Kidney (tissue), 13 donors: ENCODE measurements at regions not wholly inside any gene's neighbourhood (a gene's known extent, or its start where the extent isn't known, plus 50 kb on each side); places are given as distances from the start of the nearest gene placed in this dataset.

Source experiments
- DNase-seq, 5 donors: peaks; one replicate each; pipeline ENCODE4 v3.0.0-alpha.2; 2013 to 2020
- FAIRE-seq: peaks from 2 replicates; lab custom pipeline; 2012; peaks lifted over from hg19 to GRCh38; lab: Jason Lieb, UNC
- H3K27ac ChIP-seq, 2 donors: one replicate each; pipeline ENCODE4 v1.7.0; 2013; ENCODE audit warnings: low read depth in 2 of 2, low read length in 2 of 2, inconsistent platforms in 1 of 2
- H3K27me3 ChIP-seq: one replicate; pipeline ENCODE4 v1.7.1; 2013; ENCODE audit warnings: low read length, inconsistent platforms; ENCODE audit not compliant: control insufficient read depth, insufficient read depth
- H3K36me3 ChIP-seq, 3 donors: one replicate each; pipeline versions ENCODE4 v1.7.0 to v1.7.1; 2013; ENCODE audit warnings: low read length in 3 of 3, control low read depth in 1 of 3, inconsistent platforms in 1 of 3; ENCODE audit not compliant: insufficient read depth in 3 of 3, control insufficient read depth in 2 of 3
- H3K4me1 ChIP-seq, 3 donors: one replicate each; pipeline versions ENCODE4 v1.7.0 to v1.7.1; 2013; ENCODE audit warnings: low read length in 3 of 3, inconsistent platforms in 1 of 3, low read depth in 1 of 3; ENCODE audit not compliant: control insufficient read depth in 2 of 3, insufficient read depth in 2 of 3
- H3K4me3 ChIP-seq, 3 donors: one replicate each; pipeline versions ENCODE4 v1.7.0 to v1.8.1; 2013; ENCODE audit warnings: low read length in 3 of 3, control low read depth in 1 of 3, inconsistent platforms in 1 of 3
- H3K9ac ChIP-seq, 3 donors: one replicate each; pipeline versions ENCODE4 v1.7.0 to v1.7.1; 2013; ENCODE audit warnings: low read length in 3 of 3, control low read depth in 1 of 3, inconsistent platforms in 1 of 3
- H3K9me3 ChIP-seq, 3 donors: one replicate each; pipeline versions ENCODE4 v1.7.0 to v1.7.1; 2013; ENCODE audit warnings: low read length in 3 of 3, control low read depth in 1 of 3, inconsistent platforms in 1 of 3; ENCODE audit not compliant: control insufficient read depth in 2 of 3, insufficient read depth in 1 of 3
- CTCF ChIP-seq: IDR thresholded peaks from 3 replicates; pipeline ENCODE4 v1.5.1; 2012; ENCODE audit warnings: mild to moderate bottlenecking, moderate library complexity, borderline replicate concordance; ENCODE audit not compliant: insufficient read depth; ENCODE audit errors: extremely low read depth
- intact Hi-C: fragments of 100-400 bp; cut with DNase I; formaldehyde crosslinking; loops from one replicate; pipeline ENCODE4 v1.11.1; 2022
- donor health status: control.
- donor health status: control.
- donor health status: control.
- donor health status: control.
- donor health status: control.
- donor health status: DM: yes; HTN: yes; CAD: no.
- donor health status: Normal renal cell carcinoma (clear cell type).

- Histone ChIP-seq H3K9me3 (no peaks in the 10 kb centered on the region), H3K4me3 (no peak overlapping the region), H3K27ac (no peak overlapping the region), H3K27me3 (no peaks in the 10 kb centered on the region), H3K9ac (no peak overlapping the region), H3K4me1 (no peaks in the 10 kb centered on the region), H3K36me3 (no peaks in the 10 kb centered on the region)
- DNase-seq (no peak), FAIRE-seq (no peak)
- TF ChIP-seq CTCF = no peak
- intact Hi-C loops = no loop called here
Observed at GRCh38 chr6:164325168-164325567, 910.6 kb downstream of the QKI start.

GRCh38 chr6:164322533-164322932, 908.0 kb downstream of the QKI start:
- intact Hi-C loops = no loop called here
- FAIRE-seq = no peak
- H3K9me3 ChIP-seq = no peaks in the 10 kb centered on the region

GRCh38 chr6:164321297-164321696, 906.8 kb downstream of the QKI start:
- DNase-seq (peak in 2 of 5 donors; percentile 44 to 66), FAIRE-seq (no peak)
- intact Hi-C loops = no loop called here

More at GRCh38 chr6:164322533-164322932, 908.0 kb downstream of the QKI start:
- H3K27ac ChIP-seq = no peak overlapping the region
- H3K4me1 ChIP-seq = no peaks in the 10 kb centered on the region
- H3K4me3 ChIP-seq = no peak overlapping the region
- H3K36me3 ChIP-seq = no peaks in the 10 kb centered on the region
- no peak for TF ChIP-seq CTCF
- DNase-seq = no peak
- no peaks in the 10 kb centered on the region for H3K27me3 ChIP-seq
- H3K9ac ChIP-seq = no peak overlapping the region

More at GRCh38 chr6:164321297-164321696, 906.8 kb downstream of the QKI start:
- no peaks in the 10 kb centered on the region for H3K4me1 ChIP-seq
- H3K36me3 ChIP-seq = no peaks in the 10 kb centered on the region
- H3K9ac ChIP-seq = no peak overlapping the region
- H3K27ac ChIP-seq = no peak overlapping the region
- no peak overlapping the region for H3K4me3 ChIP-seq
- H3K9me3 ChIP-seq = no peaks in the 10 kb centered on the region
- no peaks in the 10 kb centered on the region for H3K27me3 ChIP-seq
- TF ChIP-seq CTCF = no peak
